C1 segment of cervical spinal cord (tissue), 14 donors: ENCODE measurements at regions not wholly inside any gene's neighbourhood (a gene's known extent, or its start where the extent isn't known, plus 50 kb on each side); places are given as distances from the start of the nearest gene placed in this dataset.

ENCODE experiments used
- DNase-seq, 14 donors: peaks; one replicate each; lab custom pipeline; 2025; lab: John Stamatoyannopoulos, UW

DNA sequence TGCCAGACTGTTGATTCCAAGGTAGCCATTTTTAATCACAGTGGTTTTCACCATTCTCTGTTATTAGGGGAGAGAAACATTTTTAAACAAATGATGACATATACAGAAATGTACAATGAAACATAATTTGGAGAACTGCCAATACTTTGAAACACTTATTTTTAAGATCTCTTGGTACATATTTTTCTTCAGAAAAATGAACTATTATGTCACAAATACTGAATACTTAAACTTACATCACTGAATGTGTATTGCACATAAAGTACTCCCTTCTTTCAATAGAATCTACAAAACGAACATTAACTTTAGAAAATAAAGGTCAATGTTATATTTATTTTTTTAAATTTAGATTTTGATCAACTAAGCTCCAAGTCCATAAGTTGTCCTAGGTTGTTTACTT lies 71.7 kb upstream of the CPNE8 start:
- DNase-seq: no peak

DNA sequence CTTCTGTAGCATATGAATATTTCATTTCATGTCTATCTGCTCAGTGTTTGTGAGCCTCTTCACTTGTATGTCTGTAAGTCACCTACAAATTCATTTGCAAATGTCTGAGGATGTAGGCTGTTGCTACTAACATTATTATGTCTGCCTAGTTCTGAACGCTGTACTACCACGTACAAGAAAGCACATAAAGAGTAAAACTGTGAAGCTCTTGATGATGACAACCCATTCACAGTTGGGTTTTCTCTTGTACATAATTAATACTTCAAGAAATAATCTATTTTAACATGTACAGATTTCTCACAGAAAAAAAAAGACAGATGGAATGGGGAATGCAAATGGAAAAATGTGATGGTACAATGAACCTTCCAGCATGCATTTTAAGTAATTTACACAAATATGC lies 64.3 kb upstream of the CPNE8 start:
- DNase-seq: no peak

DNA sequence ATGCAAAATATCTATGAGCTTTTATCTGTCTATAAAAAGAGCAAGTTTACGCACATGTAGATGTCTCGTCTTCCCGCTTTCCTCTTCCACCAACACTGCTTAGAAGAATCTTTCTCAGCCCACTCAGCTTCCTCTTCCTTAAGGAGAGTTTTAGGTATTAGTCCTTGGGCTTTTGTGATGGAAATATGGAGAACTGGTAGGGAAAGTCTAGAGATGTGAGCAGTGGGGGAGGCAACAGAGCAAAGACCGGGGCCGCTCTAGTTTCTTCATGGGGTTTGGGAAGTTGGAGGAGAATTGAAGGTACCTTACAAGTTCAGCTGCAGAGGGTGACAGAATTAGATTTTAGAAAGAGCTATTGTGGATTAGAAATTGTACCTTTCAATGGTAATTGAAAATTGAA lies 56.3 kb upstream of the CPNE8 start:
- no peak for DNase-seq

DNA sequence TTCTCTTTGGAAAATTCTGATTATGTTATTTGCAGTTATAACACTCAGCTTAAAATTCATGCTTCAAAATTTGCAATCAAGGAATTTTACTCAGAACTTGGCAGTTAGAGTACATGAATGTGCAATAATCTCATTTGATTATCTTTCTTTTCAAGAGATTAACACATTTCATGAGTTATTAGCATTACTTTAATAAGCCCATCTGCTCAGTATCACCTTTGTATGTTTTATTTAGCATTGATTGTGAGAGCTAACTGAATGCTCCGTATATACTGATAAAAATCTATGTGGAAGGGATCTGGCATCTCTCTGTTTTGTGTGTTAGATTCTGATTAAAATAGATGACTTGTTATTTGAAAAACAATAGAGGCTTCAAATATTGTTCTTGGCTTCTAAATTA lies 55.6 kb upstream of the CPNE8 start:
- DNase-seq: no peak

DNA sequence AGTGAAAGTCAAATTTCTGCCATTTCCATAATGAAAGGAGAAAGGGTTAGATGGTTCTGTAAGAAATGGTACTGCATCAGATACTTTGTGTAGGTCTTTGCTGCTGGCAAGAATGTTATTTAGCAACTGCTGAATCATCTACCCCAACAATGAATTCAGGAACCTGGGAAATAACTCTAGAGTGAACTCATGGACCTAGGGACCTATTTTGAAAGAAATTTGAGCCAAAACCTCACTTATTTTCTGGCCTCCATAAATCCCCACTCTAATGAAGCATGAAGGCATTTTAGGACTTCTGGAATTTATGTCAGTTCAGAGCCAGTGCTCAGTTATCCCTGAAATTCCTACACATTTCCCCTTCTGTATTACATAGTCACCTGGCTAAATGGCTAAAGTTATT lies 50.9 kb upstream of the CPNE8 start:
- DNase-seq: no peak
